GM18907 (cell line): ENCODE measurements at regions not wholly inside any gene's neighbourhood (a gene's known extent, or its start where the extent isn't known, plus 50 kb on each side); places are given as distances from the start of the nearest gene placed in this dataset.
"Not testable (repeated sequence)": the region's sequence is repeated elsewhere in the genome, so short reads cannot be mapped to it uniquely, and the experiment has no call there.

Experiments used
- ATAC-seq: cut with Tn5 transposase; IDR thresholded peaks from one replicate; pipeline ENCODE4 v1.9.1; 2021; ENCODE audit warnings: mild to moderate bottlenecking, moderate library complexity; ENCODE audit not compliant: unreplicated experiment

GRCh38 chrX:19229896-19230295, 107.6 kb upstream of the ADGRG2 start:
- ATAC-seq = not testable (repeated sequence)

GRCh38 chrX:19237901-19238300, 105.8 kb upstream of the PDHA1 start:
- ATAC-seq = no peak

GRCh38 chrX:19243431-19243830, 100.3 kb upstream of the PDHA1 start:
- ATAC-seq = no peak

GRCh38 chrX:19244921-19245320, 98.8 kb upstream of the PDHA1 start:
- ATAC-seq = not testable (repeated sequence)

GRCh38 chrX:19245711-19246269, 97.9 kb upstream of the PDHA1 start:
- ATAC-seq = no peak

GRCh38 chrX:19256986-19257385, 86.7 kb upstream of the PDHA1 start:
- ATAC-seq = no peak

DNA sequence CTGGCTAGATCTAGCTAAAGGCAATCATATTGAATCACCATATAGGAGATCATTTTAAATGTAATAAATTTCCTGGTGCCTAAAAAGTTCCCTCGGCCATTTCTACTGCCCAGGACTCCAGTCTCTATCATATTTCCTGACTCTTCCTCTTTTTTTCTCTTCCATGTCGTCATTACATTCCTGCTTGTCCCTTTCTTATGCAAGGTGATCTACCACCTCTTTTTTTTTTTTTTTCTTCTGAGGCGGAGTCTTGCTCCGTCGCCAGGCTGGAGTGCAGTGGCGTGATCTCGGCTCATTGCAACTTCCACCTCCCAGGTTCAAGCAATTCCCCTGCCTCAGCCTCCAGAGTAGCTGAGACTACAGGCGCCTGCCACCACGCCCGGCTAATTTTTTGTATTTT, 82.7 kb upstream of the PDHA1 start:
- not testable (repeated sequence) for ATAC-seq

DNA sequence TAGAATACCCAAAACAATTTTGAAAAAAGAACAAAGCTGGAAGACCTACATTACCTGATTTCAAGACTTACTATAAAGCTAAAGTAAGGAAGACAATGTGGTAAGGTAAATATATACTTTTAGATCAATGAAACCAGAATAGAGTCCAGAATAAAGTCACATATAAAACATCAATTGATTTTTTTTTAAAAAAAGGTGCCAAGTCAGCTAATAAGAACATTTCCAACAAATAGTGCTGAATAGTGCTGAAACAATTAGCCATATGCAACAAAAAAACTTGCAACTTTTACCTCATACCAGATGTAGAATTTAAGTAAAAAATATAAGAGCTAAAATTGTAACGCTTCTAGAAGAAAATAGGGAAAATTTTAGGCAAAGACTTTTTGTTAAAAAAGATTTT, 73.0 kb upstream of the PDHA1 start:
- no peak for ATAC-seq

GRCh38 chrX:19272452-19272851, 71.3 kb upstream of the PDHA1 start:
- no peak for ATAC-seq

DNA sequence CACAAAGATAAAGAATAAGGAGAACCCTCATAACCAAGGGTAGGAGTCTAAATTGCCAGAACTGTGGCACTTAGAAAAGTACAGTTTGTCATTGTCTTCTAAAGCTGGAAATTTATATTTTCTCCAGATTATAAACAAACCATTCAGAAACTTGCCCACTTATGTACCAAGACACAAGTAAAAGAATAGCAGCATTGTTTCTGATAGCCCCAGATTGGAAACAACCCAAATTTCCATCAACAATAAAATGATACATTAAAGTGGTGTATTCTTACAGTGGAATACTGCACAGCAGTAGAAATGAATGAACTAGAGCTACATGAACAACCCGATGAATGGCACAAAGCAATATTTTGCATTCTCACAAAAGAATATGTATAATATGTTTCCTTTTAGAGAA, 63.1 kb upstream of the PDHA1 start:
- no peak for ATAC-seq

- no peak for ATAC-seq
Observed at GRCh38 chrX:19281256-19281655, 62.5 kb upstream of the PDHA1 start.

GRCh38 chrX:19283597-19284339, 60.0 kb upstream of the PDHA1 start:
- ATAC-seq = no peak

- no peak for ATAC-seq
Observed at GRCh38 chrX:19285857-19286256, 57.9 kb upstream of the PDHA1 start.

- ATAC-seq = no peak
Observed at GRCh38 chrX:19291086-19291485, 52.6 kb upstream of the PDHA1 start.

GRCh38 chrX:19293606-19294325, 50.0 kb upstream of the PDHA1 start:
- no peak for ATAC-seq
